GM20000 (cell line): ENCODE measurements at regions not wholly inside any gene's neighbourhood (a gene's known extent, or its start where the extent isn't known, plus 50 kb on each side); places are given as distances from the start of the nearest gene placed in this dataset.

ENCODE experiments used
- DNase-seq: peaks from one replicate; pipeline ENCODE4 v3.0.0; 2012; ENCODE audit warnings: low spot score
- CTCF ChIP-seq: IDR thresholded peaks from 2 replicates; pipeline ENCODE4 v1.5.1; 2012; ENCODE audit warnings: mild to moderate bottlenecking, control low read depth; ENCODE audit errors: extremely low read depth, missing control alignments

GRCh38 chr10:44020322-44021111 lies 364.4 kb downstream of the CXCL12 start:
- no peak for DNase-seq
- TF ChIP-seq CTCF: no peak

- TF ChIP-seq CTCF: no peak
- DNase-seq: no peak
These were observed 367.3 kb downstream of the CXCL12 start for GRCh38 chr10:44017483-44018145.

- DNase-seq: no peak
- TF ChIP-seq CTCF: no peak
These were observed 368.1 kb downstream of the CXCL12 start for GRCh38 chr10:44016589-44017482.

- DNase-seq: no peak
- no peak for TF ChIP-seq CTCF
These were observed 367.2 kb upstream of the ZNF32 start for GRCh38 chr10:44015702-44016500.

GRCh38 chr10:44014644-44015250 lies 366.1 kb upstream of the ZNF32 start:
- DNase-seq: no peak
- TF ChIP-seq CTCF: no peak

- TF ChIP-seq CTCF: no peak
- DNase-seq: no peak
These were observed 365.3 kb upstream of the ZNF32 start for GRCh38 chr10:44013981-44014380.
